ENCODE measurements at regions not wholly inside any gene's neighbourhood (a gene's known extent, or its start where the extent isn't known, plus 50 kb on each side); places are given as distances from the start of the nearest gene placed in this dataset.

DNA sequence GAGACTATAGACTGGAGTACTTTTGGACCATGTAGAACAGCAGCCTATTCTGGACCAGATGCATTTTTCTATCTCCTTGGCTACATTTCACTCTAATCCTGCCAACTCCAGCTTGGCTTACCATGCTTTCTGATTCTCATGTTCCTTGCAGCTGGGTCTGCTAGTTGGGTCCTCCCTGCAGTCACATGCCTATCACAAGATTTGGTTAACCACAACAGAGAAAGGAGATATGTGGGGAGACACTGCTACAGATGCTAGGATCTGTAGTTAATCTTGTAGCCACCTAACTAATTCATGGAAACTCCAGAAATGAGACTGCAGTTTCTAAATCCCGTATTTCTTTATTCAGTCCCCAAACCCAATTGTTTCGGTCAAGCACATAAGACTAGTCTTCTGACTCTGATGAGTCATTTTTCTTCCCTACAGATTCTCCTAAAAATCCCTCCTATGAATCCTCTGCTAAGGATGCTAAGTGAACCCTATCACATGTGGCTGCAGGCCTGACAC, 410.6 kb downstream of the DAD1 start:
- TF ChIP-seq, protein P1, sequence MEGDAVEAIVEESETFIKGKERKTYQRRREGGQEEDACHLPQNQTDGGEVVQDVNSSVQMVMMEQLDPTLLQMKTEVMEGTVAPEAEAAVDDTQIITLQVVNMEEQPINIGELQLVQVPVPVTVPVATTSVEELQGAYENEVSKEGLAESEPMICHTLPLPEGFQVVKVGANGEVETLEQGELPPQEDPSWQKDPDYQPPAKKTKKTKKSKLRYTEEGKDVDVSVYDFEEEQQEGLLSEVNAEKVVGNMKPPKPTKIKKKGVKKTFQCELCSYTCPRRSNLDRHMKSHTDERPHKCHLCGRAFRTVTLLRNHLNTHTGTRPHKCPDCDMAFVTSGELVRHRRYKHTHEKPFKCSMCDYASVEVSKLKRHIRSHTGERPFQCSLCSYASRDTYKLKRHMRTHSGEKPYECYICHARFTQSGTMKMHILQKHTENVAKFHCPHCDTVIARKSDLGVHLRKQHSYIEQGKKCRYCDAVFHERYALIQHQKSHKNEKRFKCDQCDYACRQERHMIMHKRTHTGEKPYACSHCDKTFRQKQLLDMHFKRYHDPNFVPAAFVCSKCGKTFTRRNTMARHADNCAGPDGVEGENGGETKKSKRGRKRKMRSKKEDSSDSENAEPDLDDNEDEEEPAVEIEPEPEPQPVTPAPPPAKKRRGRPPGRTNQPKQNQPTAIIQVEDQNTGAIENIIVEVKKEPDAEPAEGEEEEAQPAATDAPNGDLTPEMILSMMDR (IDR thresholded peaks at IDR 0.05) = no peak
- no peak for TF ChIP-seq POLR2A (IDR thresholded peaks at IDR 0.05)
